ENCODE measurements at regions not wholly inside any gene's neighbourhood (a gene's known extent, or its start where the extent isn't known, plus 50 kb on each side); places are given as distances from the start of the nearest gene placed in this dataset.

DNA sequence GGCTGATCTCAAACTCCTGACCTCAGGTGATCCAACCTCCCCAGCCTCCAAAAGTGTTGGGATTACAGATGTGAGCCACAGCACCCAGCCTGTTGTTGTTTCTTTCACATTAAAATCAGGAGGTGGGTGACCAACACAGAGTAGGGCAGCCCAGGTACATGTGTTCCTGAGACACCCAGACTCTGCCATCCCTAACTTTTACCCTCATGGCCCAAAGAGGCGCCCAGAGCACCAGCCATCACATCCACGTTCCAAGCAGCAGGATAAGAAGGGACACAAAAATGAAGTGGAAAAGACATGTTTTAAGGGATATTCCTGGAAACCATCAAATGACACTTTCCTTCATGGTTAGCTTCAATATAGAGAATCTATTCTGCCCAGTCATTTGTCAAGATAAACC, 159.6 kb upstream of the KLF6 start:
- intact Hi-C loops (cut with DNase I): no loop called here
- Histone ChIP-seq H3K27ac (no peak overlapping the region), H3K4me1 (no peaks in the 10 kb centered on the region), H3K9me3 (peaks cover 0 to 3% of the 10 kb centered on the region in 2 donors), H3K36me3 (no peaks in the 10 kb centered on the region), H3K27me3 (no peaks in the 10 kb centered on the region), H3K4me3 (no peak overlapping the region)
- TF ChIP-seq CTCF (IDR thresholded peaks at IDR 0.05): no peak
- no peak for ATAC-seq
- DNase-seq: no peak

DNA sequence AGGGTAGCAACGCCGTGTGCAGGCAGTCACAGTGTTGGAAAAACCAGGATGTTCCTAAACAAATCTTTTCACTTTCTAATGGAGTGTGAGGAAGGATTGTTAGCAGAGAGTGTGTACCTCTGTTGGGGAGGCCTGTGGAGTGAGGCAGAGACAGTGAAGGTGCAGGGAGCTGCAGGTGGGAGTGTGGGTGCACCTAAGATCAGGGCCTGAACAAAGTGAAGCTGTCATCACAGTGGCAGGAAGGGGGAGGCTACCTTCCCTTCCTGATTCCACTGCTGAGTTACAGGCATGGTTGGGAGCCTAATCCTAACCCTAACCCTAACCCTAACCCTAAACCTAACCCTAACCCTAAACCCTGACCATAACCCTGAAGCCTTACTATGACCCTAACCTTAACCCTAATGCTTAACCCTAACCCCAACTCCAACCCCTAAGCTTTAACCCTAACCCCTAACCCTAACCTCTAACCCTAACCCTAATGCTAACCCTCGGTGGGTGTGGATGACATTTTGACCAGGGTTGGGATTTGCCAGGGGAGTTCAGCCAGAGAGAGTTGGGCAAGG, 158.8 kb upstream of the KLF6 start:
- no peaks in the 10 kb centered on the region for H3K4me1 ChIP-seq
- no peaks in the 10 kb centered on the region for H3K36me3 ChIP-seq
- ATAC-seq (no peak), DNase-seq (no peak)
- peaks cover 0 to 3% of the 10 kb centered on the region in 2 donors for H3K9me3 ChIP-seq
- intact Hi-C loops (cut with DNase I): no loop called here
- no peaks in the 10 kb centered on the region for H3K27me3 ChIP-seq
- H3K4me3 ChIP-seq: no peak overlapping the region
- H3K27ac ChIP-seq: no peak overlapping the region
- no peak for TF ChIP-seq CTCF (IDR thresholded peaks at IDR 0.05)

- ATAC-seq: no peak
- no peak for TF ChIP-seq CTCF (IDR thresholded peaks at IDR 0.05)
Observed at GRCh38 chr10:3942937-3943489, 158.0 kb upstream of the KLF6 start.

DNA sequence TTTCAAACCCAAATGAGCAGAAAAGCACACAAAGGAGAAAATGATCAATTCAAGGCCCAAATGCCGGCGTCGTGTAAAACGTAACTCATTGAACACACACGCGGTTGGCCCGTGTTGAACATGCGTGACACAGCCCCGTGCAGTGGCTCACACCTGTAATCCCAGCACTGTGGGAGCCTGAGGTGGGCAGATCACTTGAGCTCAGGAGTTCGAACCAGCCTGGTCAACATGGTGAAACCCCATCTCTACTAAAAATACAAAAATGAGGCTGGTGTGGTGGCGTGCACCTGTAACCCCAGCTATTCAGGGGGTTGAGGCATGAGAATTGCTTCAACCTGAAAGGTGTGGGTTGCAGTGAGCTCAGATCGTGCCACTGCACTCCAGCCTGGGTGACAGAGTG, 156.7 kb upstream of the KLF6 start:
- no peak for TF ChIP-seq CTCF (IDR thresholded peaks at IDR 0.05)
- intact Hi-C loops (cut with DNase I): no loop called here
- Histone ChIP-seq H3K9me3 (peaks cover 0 to 3% of the 10 kb centered on the region in 2 donors), H3K27ac (no peak overlapping the region), H3K4me3 (no peak overlapping the region), H3K27me3 (no peaks in the 10 kb centered on the region), H3K4me1 (no peaks in the 10 kb centered on the region), H3K36me3 (no peaks in the 10 kb centered on the region)
- DNase-seq (no peak), ATAC-seq (no peak)

More at GRCh38 chr10:3942937-3943489, 158.0 kb upstream of the KLF6 start:
- intact Hi-C loops (cut with DNase I): no loop called here
- peaks cover 0 to 3% of the 10 kb centered on the region in 2 donors for H3K9me3 ChIP-seq
- H3K27me3 ChIP-seq: no peaks in the 10 kb centered on the region
- no peak overlapping the region for H3K4me3 ChIP-seq
- H3K27ac ChIP-seq: no peak overlapping the region
- no peaks in the 10 kb centered on the region for H3K4me1 ChIP-seq
- no peak for DNase-seq
- H3K36me3 ChIP-seq: no peaks in the 10 kb centered on the region

DNA sequence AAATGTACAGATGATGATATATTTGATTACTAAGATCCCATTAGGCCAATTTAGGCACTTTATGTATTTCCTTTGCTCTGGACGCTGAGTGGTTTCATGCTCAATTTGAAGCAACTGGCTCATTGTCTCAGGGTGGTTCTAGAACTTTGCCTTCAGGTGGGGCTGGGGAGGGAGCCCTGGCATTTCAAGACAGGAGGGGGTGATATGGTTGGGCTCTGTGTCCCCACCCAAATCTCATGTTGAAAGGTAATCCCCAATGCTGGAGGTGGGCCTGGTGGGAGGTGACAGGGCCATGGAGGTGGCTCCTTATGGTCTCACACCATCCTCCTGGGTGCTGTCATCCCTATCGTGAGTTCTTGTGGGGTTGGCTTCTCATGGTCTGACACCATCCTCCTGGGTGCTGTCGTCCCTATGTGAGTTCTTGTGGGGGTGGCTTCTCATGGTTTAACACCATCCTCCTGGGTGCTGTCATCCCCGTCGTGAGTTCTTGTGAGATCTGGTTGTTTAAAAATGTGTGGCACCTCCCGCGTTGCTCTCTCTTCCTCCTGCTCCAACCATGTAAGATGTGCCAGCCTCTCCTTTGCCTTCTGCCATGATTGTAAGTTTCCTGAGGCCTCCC, 151.5 kb upstream of the KLF6 start:
- no peak for DNase-seq
- peaks cover 0 to 6% of the 10 kb centered on the region in 2 donors for H3K4me1 ChIP-seq
- intact Hi-C loops (cut with DNase I): no loop called here
- no peaks in the 10 kb centered on the region for H3K36me3 ChIP-seq
- H3K4me3 ChIP-seq: no peak overlapping the region
- no peak for TF ChIP-seq CTCF (IDR thresholded peaks at IDR 0.05)
- H3K27ac ChIP-seq: peak overlapping the region; percentile 7 to 51
- no peaks in the 10 kb centered on the region for H3K27me3 ChIP-seq
- no peaks in the 10 kb centered on the region for H3K9me3 ChIP-seq
- no peak for ATAC-seq

Measured in left lung (tissue), 4 donors.